ENCODE measurements at regions not wholly inside any gene's neighbourhood (a gene's known extent, or its start where the extent isn't known, plus 50 kb on each side); places are given as distances from the start of the nearest gene placed in this dataset.

- no peak for TF ChIP-seq ZNF8 (CRISPR knock-in tag; IDR thresholded peaks at IDR 0.05)
- no peak for TF ChIP-seq ARNTL (CRISPR knock-in tag; IDR thresholded peaks at IDR 0.05; ENCODE audit: borderline replicate concordance, low read depth)
- no peak for TF ChIP-seq POU6F1 (CRISPR knock-in tag; IDR thresholded peaks at IDR 0.05; ENCODE audit: borderline replicate concordance, low read depth)
- TF ChIP-seq CSDC2 (CRISPR knock-in tag; IDR thresholded peaks at IDR 0.05) = no peak
- no peak for TF ChIP-seq ZNF70 (CRISPR knock-in tag; IDR thresholded peaks at IDR 0.05)
- TF ChIP-seq OSR1 (CRISPR knock-in tag; IDR thresholded peaks at IDR 0.05) = no peak
- TF ChIP-seq ZFP30 (CRISPR knock-in tag; IDR thresholded peaks at IDR 0.05) = no peak
- no peak for TF ChIP-seq ISL1 (CRISPR knock-in tag; IDR thresholded peaks at IDR 0.05)
- no peak for TF ChIP-seq SNAI2 (CRISPR knock-in tag; IDR thresholded peaks at IDR 0.05)
- no peak for TF ChIP-seq RARB (CRISPR knock-in tag; IDR thresholded peaks at IDR 0.05)
- no peak for TF ChIP-seq CSRNP3 (CRISPR knock-in tag; IDR thresholded peaks at IDR 0.05)
- no peak for TF ChIP-seq ESRRG (CRISPR knock-in tag; IDR thresholded peaks at IDR 0.05)
- no peak for TF ChIP-seq TSHZ2 (CRISPR knock-in tag; IDR thresholded peaks at IDR 0.05)
- ATAC-seq = no peak
Measured at GRCh38 chr22:27501191-27501936, 300.2 kb downstream of the MN1 start.

GRCh38 chr22:27502327-27502726 lies 299.2 kb downstream of the MN1 start:
- TF ChIP-seq ZC3H10 (CRISPR knock-in tag; IDR thresholded peaks at IDR 0.05) (no peak), BACH2 (CRISPR knock-in tag; IDR thresholded peaks at IDR 0.05; ENCODE audit: borderline replicate concordance) (no peak), TOX (CRISPR knock-in tag; IDR thresholded peaks at IDR 0.05; ENCODE audit: borderline replicate concordance) (no peak), ZNF565 (CRISPR knock-in tag; conservative IDR thresholded peaks at IDR 0.05; ENCODE audit: low read depth) (no peak), GLIS3 (CRISPR knock-in tag; IDR thresholded peaks at IDR 0.05) (no peak), PPARA (CRISPR knock-in tag; IDR thresholded peaks at IDR 0.05; ENCODE audit: borderline replicate concordance) (no peak), ARNTL (CRISPR knock-in tag; IDR thresholded peaks at IDR 0.05; ENCODE audit: borderline replicate concordance, low read depth) (no peak), ISL1 (CRISPR knock-in tag; IDR thresholded peaks at IDR 0.05) (no peak), SNAI2 (CRISPR knock-in tag; IDR thresholded peaks at IDR 0.05) (no peak), CSDC2 (CRISPR knock-in tag; IDR thresholded peaks at IDR 0.05) (no peak), ZFP30 (CRISPR knock-in tag; IDR thresholded peaks at IDR 0.05) (no peak), ZFP3 (CRISPR knock-in tag; IDR thresholded peaks at IDR 0.05) (no peak)

GRCh38 chr22:27504360-27505253 lies 296.9 kb downstream of the MN1 start:
- no peak for TF ChIP-seq BACH2 (CRISPR knock-in tag; IDR thresholded peaks at IDR 0.05; ENCODE audit: borderline replicate concordance)
- no peak for TF ChIP-seq ESRRG (CRISPR knock-in tag; IDR thresholded peaks at IDR 0.05)
- TF ChIP-seq RARB (CRISPR knock-in tag; IDR thresholded peaks at IDR 0.05) = no peak
- TF ChIP-seq ZFP30 (CRISPR knock-in tag; IDR thresholded peaks at IDR 0.05) = no peak
- no peak for TF ChIP-seq TSHZ2 (CRISPR knock-in tag; IDR thresholded peaks at IDR 0.05)
- TF ChIP-seq ARNTL (CRISPR knock-in tag; IDR thresholded peaks at IDR 0.05; ENCODE audit: borderline replicate concordance, low read depth) = no peak
- no peak for ATAC-seq

More at GRCh38 chr22:27502327-27502726, 299.2 kb downstream of the MN1 start:
- ATAC-seq = no peak
